VCaP (cell line): ENCODE measurements at regions not wholly inside any gene's neighbourhood (a gene's known extent, or its start where the extent isn't known, plus 50 kb on each side); places are given as distances from the start of the nearest gene placed in this dataset.
"Not testable (repeated sequence)": the region's sequence is repeated elsewhere in the genome, so short reads cannot be mapped to it uniquely, and the experiment has no call there.

ENCODE experiments used
- H3K27ac ChIP-seq: fragments of 450-650 bp; 2 replicates; pipeline ENCODE4 v1.5.1; 2017
- CTCF ChIP-seq: fragments of 450-650 bp; conservative IDR thresholded peaks from 2 replicates; pipeline ENCODE4 v1.5.1; 2017; ENCODE audit warnings: mild to moderate bottlenecking, moderate library complexity

GRCh38 chr2:142714600-142714999 is 162.9 kb upstream of the KYNU start:
- H3K27ac ChIP-seq: no peak overlapping the region

GRCh38 chr2:142710336-142710735 is 167.1 kb upstream of the KYNU start:
- TF ChIP-seq CTCF: no peak
- no peak overlapping the region for H3K27ac ChIP-seq

More at GRCh38 chr2:142714600-142714999, 162.9 kb upstream of the KYNU start:
- TF ChIP-seq CTCF: no peak

GRCh38 chr2:142707318-142707717 is 170.1 kb upstream of the KYNU start:
- H3K27ac ChIP-seq: no peak overlapping the region
- no peak for TF ChIP-seq CTCF

DNA sequence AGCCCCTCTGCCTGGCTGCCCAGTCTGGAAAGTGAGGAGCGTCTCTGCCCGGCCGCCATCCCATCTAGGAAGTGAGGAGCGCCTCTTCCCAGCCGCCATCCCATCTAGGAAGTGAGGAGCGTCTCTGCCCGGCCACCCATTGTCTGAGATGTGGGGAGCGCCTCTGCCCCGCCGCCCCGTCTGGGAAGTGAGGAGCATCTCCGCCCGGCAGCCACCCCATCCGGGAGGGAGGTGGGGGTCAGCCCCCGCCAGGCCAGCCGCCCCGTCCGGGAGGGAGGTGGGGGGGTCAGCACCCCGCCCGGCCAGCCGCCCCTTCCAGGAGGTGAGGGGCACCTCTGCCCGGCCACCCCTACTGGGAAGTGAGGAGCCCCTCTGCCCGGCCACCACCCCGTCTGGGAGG is 175.1 kb upstream of the KYNU start:
- H3K27ac ChIP-seq: not testable (repeated sequence)

DNA sequence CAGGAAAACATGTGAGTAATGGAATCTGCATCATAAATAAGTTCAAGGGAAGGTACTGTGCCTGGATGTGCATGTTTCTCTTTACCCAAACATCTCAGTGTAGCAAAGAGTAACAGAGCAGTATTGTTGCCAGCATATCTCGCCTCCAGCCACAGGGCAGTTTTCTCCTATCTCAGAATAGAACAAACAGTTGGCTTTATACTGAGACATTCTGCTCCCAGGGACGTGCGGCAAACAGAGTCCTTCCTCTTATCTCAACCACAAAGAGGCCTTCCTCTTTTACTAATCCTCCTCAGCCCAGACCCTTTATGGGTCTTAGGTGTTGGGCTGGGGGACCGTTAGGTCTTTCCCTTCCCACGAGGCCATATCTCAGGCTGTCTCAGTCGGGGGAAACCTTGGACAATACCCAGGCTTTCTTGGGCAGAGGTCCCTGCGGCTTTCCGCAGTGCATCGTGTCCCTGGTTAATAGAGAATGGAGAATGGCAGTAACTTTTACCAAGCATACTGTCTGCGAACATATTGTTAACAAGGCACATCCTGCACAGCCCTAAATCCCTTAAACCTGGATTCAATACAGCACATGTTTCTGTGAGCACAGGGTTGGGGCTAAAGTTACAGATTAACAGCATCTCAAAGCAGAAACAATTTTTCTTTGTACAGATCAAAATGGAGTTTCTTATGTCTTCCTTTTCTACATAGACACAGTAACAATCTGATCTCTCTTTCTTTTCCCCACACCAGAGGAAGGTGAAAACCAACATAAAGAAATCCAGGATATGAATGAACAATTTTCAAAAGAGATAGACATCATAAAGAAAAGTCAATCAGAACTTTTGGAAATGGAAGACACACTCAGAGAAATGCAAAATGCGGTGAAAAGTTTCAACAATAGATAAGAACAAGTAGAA is 181.9 kb upstream of the KYNU start:
- H3K27ac ChIP-seq: not testable (repeated sequence)

- no peak for TF ChIP-seq CTCF
- H3K27ac ChIP-seq: no peak overlapping the region
These were observed 183.2 kb upstream of the KYNU start for GRCh38 chr2:142694282-142694681.

DNA sequence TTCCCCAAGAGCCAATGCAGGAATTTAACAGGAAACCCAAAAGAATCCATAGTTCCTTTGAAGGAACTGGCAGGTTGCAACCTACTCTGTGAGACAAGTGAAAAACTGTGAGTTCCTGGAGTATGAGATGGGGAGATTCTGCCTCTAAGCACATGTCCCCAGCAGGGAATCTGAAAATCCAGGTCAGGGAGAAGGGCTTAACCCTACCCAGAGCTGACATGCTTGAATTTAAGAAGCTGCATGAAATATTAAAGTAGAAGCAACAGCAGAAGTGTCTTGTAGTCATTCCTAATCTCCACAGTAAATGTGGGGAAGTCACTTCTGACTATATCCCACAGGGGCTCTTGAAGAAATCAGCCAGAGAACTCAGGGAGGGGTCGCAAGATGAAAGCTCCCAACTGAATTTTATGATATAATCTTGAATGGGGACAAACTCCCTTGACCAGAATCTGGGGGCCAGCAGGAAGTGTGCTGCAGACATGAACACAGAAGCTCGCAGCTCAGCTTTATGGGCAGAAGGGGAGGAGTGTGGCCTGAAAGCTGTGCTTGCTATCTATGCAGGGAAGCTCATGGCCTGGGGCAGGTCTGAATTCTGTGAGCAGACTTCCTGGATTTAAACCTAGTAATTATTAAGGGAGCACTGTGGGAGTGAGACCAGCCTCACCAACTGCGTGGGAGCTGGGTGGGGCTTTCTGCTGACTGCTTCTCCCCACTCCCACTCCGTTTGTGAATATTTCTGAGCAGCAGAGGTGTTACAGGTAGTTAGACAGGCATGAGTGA is 184.1 kb upstream of the KYNU start:
- H3K27ac ChIP-seq: no peak overlapping the region
- TF ChIP-seq CTCF: no peak

DNA sequence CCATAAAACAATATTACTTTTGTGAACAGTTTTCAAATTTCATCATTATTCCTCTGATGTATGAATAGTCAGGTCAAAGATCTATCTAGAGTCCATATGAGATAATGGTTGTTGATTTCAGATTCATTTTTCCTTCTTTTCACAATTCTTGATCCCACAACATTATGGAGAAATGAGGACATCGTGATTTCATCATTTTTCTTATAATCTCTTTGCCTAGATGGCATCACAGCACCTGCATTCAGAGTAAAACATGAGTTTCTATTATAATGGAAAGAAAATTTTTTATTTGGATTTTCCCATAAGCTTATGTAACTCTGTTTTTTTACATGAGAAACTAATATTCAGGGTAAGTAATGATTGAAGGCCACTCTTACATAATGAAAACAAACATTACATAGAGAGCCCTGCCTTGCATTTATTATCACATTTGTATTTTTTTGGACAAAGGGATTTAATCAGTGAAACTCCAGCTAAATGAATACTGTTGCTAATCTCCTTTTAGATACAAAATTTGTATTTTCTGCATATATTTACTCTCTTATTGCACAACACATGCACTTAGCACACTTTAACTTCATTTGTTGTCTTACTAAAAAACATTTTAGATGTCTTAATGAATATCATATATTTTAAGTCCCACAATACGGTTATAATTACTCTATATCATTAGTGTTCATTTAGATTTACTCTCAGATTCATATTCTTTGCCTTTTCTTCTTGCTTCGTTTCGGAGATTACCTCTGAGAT is 188.4 kb upstream of the KYNU start:
- no peak for TF ChIP-seq CTCF
- no peak overlapping the region for H3K27ac ChIP-seq
